K562 (cell line): ENCODE measurements at regions not wholly inside any gene's neighbourhood (a gene's known extent, or its start where the extent isn't known, plus 50 kb on each side); places are given as distances from the start of the nearest gene placed in this dataset.

Experiments used
- ATAC-seq: fragments of 200-7000 bp; cut with Tn5 transposase; 3 replicates; pipeline ENCODE4 v1.9.1; 2020; ENCODE audit warnings: moderate library complexity
- BruUV-seq: library from RNA; stranded (reverse); fragments of 400-500 nt; replicated peaks from 2 replicates; lab custom pipeline; 2021; lab: Mats Ljungman, UMichigan
- CTCF ChIA-PET: fragments of 300-600 bp; formaldehyde crosslinking; extraction: SDS; loops from one replicate; lab custom pipeline; 2021; ENCODE audit warnings: low intra/inter-chr PET ratio; lab: Yijun Ruan, JAX
- POLR2A ChIA-PET: fragments of 300-600, 350-650 bp; sonication (Branson Sonifier 250); formaldehyde crosslinking; extraction: SDS; loops from one replicate; lab custom pipeline; 2021; ENCODE audit warnings: antibody characterized with exemption, inconsistent platforms; lab: Yijun Ruan, JAX
- DNase-seq, 4 experiments: peaks; one replicate each; pipeline versions ENCODE4 v3.0.0 to v3.0.0-alpha.2; 2011 to 2018; ENCODE audit warnings: low spot score in 3 of 4, mixed read lengths in 3 of 4; ENCODE audit errors: extremely low read depth in 1 of 4
- FAIRE-seq: peaks from 2 replicates; lab custom pipeline; 2011; peaks lifted over from hg19 to GRCh38; lab: Jason Lieb, UNC
- H2AFZ ChIP-seq: 2 replicates; pipeline ENCODE4 v1.6.0; 2011; ENCODE audit warnings: low read depth, low read length, control low read depth, inconsistent platforms
- H3K27ac ChIP-seq: fragments of 200-600 bp; 3 replicates; pipeline ENCODE4 v1.8.0; 2011; ENCODE audit warnings: low read depth, mild to moderate bottlenecking, control low read depth, inconsistent platforms, low read length, moderate library complexity, mixed read lengths; ENCODE audit errors: extremely low read depth
- H3K27me3 ChIP-seq, 2 experiments: fragments of 300-600 bp in 1 of 2; 2 replicates in 1 of 2; 3 replicates in 1 of 2; pipeline versions ENCODE4 v1.6.0 to v1.8.0; 2011; ENCODE audit warnings: inconsistent platforms in 2 of 2, low read length in 2 of 2, mild to moderate bottlenecking in 1 of 2, mixed read lengths in 1 of 2, moderate library complexity in 1 of 2; ENCODE audit not compliant: control insufficient read depth in 2 of 2, insufficient read depth in 2 of 2
- H3K36me3 ChIP-seq: fragments of 300-600 bp; 3 replicates; pipeline ENCODE4 v1.8.0; 2011; ENCODE audit warnings: mild to moderate bottlenecking, low read length, inconsistent platforms; ENCODE audit not compliant: control insufficient read depth, insufficient read depth
- H3K4me1 ChIP-seq, 2 experiments: fragments of 200-600 bp in 1 of 2; replicated peaks in 1 of 2; 2 replicates in 1 of 2; 3 replicates in 1 of 2; pipeline versions ENCODE4 v1.5.1 to v1.8.0; 2011; ENCODE audit warnings: inconsistent platforms in 2 of 2, low read length in 2 of 2, mild to moderate bottlenecking in 1 of 2, mixed read lengths in 1 of 2, moderate library complexity in 1 of 2; ENCODE audit not compliant: control insufficient read depth in 2 of 2, insufficient read depth in 2 of 2
- H3K4me2 ChIP-seq: 2 replicates; pipeline ENCODE4 v1.6.1; 2011; ENCODE audit warnings: low read length, control low read depth, inconsistent platforms, mixed read lengths; ENCODE audit not compliant: insufficient read depth
- H3K4me3 ChIP-seq: fragments of 200-600 bp; sonication (generic), shearing (Covaris generic); 2 replicates; pipeline ENCODE4 v1.5.1; 2016; ENCODE audit warnings: control low read depth, inconsistent platforms
- H3K79me2 ChIP-seq: fragments of 200-600 bp; 3 replicates; pipeline ENCODE4 v1.8.0; 2011; ENCODE audit warnings: low read length, inconsistent platforms; ENCODE audit not compliant: control insufficient read depth, insufficient read depth
- H3K9ac ChIP-seq, 2 experiments: 2 replicates each; pipeline versions ENCODE4 v1.6.0 to v1.6.1; 2011; ENCODE audit warnings: low read depth in 2 of 2, low read length in 2 of 2, control low read depth in 1 of 2, inconsistent platforms in 1 of 2, mild to moderate bottlenecking in 1 of 2, mixed read lengths in 1 of 2; ENCODE audit not compliant: insufficient read depth in 1 of 2
- H3K9me1 ChIP-seq: one replicate; pipeline ENCODE4 v1.6.0; 2011; ENCODE audit warnings: inconsistent platforms, mild to moderate bottlenecking, low read length, moderate library complexity; ENCODE audit not compliant: control insufficient read depth, insufficient read depth
- H3K9me3 ChIP-seq: replicated peaks from 2 replicates; pipeline ENCODE4 v1.5.1; 2011; ENCODE audit warnings: low read depth, low read length, inconsistent platforms; ENCODE audit not compliant: control insufficient read depth, insufficient read depth
- H4K20me1 ChIP-seq: replicated peaks from 2 replicates; pipeline ENCODE4 v1.6.1; 2011; ENCODE audit warnings: low read length, inconsistent platforms, mixed read lengths; ENCODE audit not compliant: control insufficient read depth, insufficient read depth
- AFF1 ChIP-seq, 2 experiments: fragments of 450-650 bp; IDR thresholded peaks; 2 replicates each; pipeline ENCODE4 v1.6.1; 2018; ENCODE audit warnings: mild to moderate bottlenecking in 2 of 2, low read depth in 1 of 2; ENCODE audit not compliant: partially characterized antibody in 2 of 2
- ARNT ChIP-seq, 2 experiments: fragments of 450-650 bp; IDR thresholded peaks; 2 replicates each; pipeline ENCODE4 v1.6.1; 2016; ENCODE audit warnings: mild to moderate bottlenecking in 1 of 2
- BACH1 ChIP-seq: fragments of 200-800 bp; sonication (Bioruptor generic); IDR thresholded peaks from 2 replicates; pipeline ENCODE4 v1.6.1; 2016; ENCODE audit warnings: missing genetic modification characterization, missing compliant biosample characterization
- BRF2 ChIP-seq: IDR thresholded peaks from 3 replicates; pipeline ENCODE4 v1.6.1; 2011; ENCODE audit warnings: borderline replicate concordance, mild to moderate bottlenecking; ENCODE audit not compliant: insufficient read length, insufficient read depth
- CAMTA2 ChIP-seq: fragments of 250-450 bp; sonication (Bioruptor Pico); conservative IDR thresholded peaks from 2 replicates; pipeline ENCODE4 v1.5.1; 2022
- CBX5 ChIP-seq: IDR thresholded peaks from 2 replicates; pipeline ENCODE4 v1.6.1; 2014; ENCODE audit warnings: low read depth, borderline replicate concordance
- CEBPG ChIP-seq, 3 experiments: fragments of 200-800 bp in 1 of 3; sonication (Bioruptor generic) in 1 of 3; sonication (generic) in 1 of 3; formaldehyde crosslinking in 1 of 3; IDR thresholded peaks in 2 of 3; conservative IDR thresholded peaks in 1 of 3; 2 replicates each; pipeline versions ENCODE4 v1.6.1 to v1.8.0; 2016 to 2022; ENCODE audit warnings: missing compliant biosample characterization in 2 of 3, missing genetic modification characterization in 2 of 3, mild to moderate bottlenecking in 1 of 3, missing genetic modification reagents in 1 of 3
- COPS2 ChIP-seq: fragments of 450-650 bp; conservative IDR thresholded peaks from 2 replicates; pipeline ENCODE4 v1.6.1; 2016; ENCODE audit warnings: mild to moderate bottlenecking, moderate library complexity
- HCFC1 ChIP-seq: IDR thresholded peaks from 2 replicates; pipeline ENCODE4 v1.6.1; 2012; ENCODE audit warnings: low read depth, low read length, improper control_type of control experiment
- NFATC3 ChIP-seq: fragments of 450-650 bp; IDR thresholded peaks from 2 replicates; pipeline ENCODE4 v1.6.1; 2017; ENCODE audit warnings: mild to moderate bottlenecking
- POLR2AphosphoS5 ChIP-seq: IDR thresholded peaks from 2 replicates; pipeline ENCODE4 v1.6.1; 2011; ENCODE audit warnings: mild to moderate bottlenecking, low read depth, low read length, moderate library complexity; ENCODE audit not compliant: control insufficient read depth, insufficient read depth
- RNF2 ChIP-seq: sonication (generic); IDR thresholded peaks from 2 replicates; pipeline ENCODE4 v1.6.1; 2016
- SMARCA4 ChIP-seq: fragments of 450-650 bp; IDR thresholded peaks from 2 replicates; pipeline ENCODE4 v1.6.1; 2016
- SP2 ChIP-seq: IDR thresholded peaks from 2 replicates; pipeline ENCODE4 v1.6.1; 2011; ENCODE audit warnings: mild to moderate bottlenecking, low read depth, low read length, moderate library complexity; ENCODE audit not compliant: poor library complexity, severe bottlenecking; ENCODE audit errors: extremely low read depth
- ZNF212 ChIP-seq: fragments of 450-650 bp; formaldehyde crosslinking; IDR thresholded peaks from 2 replicates; pipeline ENCODE4 v1.4.0; 2020; ENCODE audit warnings: mild to moderate bottlenecking
- in situ Hi-C: fragments of 300-500 bp; cut with MboI; formaldehyde crosslinking; loops from 4 replicates; pipeline ENCODE4 v1.15.0; 2018; ENCODE audit warnings: inconsistent platforms, mixed read lengths
- intact Hi-C: fragments of 100-400 bp; cut with micrococcal nuclease; formaldehyde crosslinking; loops from 2 replicates; pipeline ENCODE4 v1.14.2; 2022
- TF ChIP-seq, protein P1 (sequence below), 2 experiments: fragments of 450-650 bp; IDR thresholded peaks; 2 replicates each; pipeline ENCODE4 v1.6.1; 2016

DNA sequence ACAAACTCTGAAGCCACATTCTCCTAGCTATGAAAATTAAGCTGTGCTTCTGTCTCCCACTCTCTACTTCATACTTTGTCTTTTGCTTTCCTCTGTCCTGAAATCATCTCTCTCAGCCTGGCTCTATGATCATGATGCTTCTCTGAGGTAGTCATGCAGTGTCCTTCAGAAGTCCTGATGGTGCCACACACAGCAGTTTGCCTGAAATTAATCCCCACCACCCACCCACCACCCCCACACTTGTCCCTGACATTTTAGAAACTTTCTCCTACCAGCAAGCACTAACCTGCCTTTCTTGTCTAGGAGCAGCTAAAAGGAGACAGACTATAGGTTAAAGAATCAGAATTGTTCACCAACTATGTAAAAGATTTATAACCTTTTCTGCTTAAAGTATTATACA lies 282.2 kb upstream of the FAM174A start:
- Histone ChIP-seq H3K9me3 (no peaks in the 10 kb centered on the region), H3K4me2 (no peak overlapping the region), H3K4me1 (no peaks in the 10 kb centered on the region), H4K20me1 (no peaks in the 10 kb centered on the region), H3K4me3 (no peak overlapping the region), H3K27ac (no peak overlapping the region), H3K27me3 (no peaks in the 10 kb centered on the region), H3K9ac (no peak overlapping the region), H2AFZ (no peak overlapping the region), H3K79me2 (no peaks in the 10 kb centered on the region), H3K9me1 (no peaks in the 10 kb centered on the region), H3K36me3 (no peaks in the 10 kb centered on the region)
- POLR2A ChIA-PET = no interaction called here
- ATAC-seq (no peak), DNase-seq (no peak), FAIRE-seq (no peak)
- CTCF ChIA-PET = no interaction called here
- in situ Hi-C loops (no loop called here), intact Hi-C loops (no loop called here)
- no TSS peak for BruUV-seq
- TF ChIP-seq RNF2 = no peak
- no peak for TF ChIP-seq SP2
- TF ChIP-seq ZNF212 (CRISPR knock-in tag) = no peak
- no peak for TF ChIP-seq CAMTA2
- TF ChIP-seq SMARCA4 = no peak
- no peak for TF ChIP-seq NFATC3
- TF ChIP-seq, protein P1, sequence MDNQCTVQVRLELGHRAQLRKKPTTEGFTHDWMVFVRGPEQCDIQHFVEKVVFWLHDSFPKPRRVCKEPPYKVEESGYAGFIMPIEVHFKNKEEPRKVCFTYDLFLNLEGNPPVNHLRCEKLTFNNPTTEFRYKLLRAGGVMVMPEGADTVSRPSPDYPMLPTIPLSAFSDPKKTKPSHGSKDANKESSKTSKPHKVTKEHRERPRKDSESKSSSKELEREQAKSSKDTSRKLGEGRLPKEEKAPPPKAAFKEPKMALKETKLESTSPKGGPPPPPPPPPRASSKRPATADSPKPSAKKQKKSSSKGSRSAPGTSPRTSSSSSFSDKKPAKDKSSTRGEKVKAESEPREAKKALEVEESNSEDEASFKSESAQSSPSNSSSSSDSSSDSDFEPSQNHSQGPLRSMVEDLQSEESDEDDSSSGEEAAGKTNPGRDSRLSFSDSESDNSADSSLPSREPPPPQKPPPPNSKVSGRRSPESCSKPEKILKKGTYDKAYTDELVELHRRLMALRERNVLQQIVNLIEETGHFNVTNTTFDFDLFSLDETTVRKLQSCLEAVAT (IDR thresholded peaks at IDR 0.05) = no peak
- TF ChIP-seq BACH1 = no peak
- no peak for TF ChIP-seq CBX5
- TF ChIP-seq ARNT (IDR thresholded peaks at IDR 0.05) = no peak
- TF ChIP-seq CEBPG (CRISPR knock-in tag; IDR thresholded peaks at IDR 0.05) = no peak
- no peak for TF ChIP-seq CEBPG (tag; conservative IDR thresholded peaks at IDR 0.05 in 1 of 2, IDR thresholded peaks at IDR 0.05 in 1 of 2)
- TF ChIP-seq POLR2AphosphoS5 = no peak
- TF ChIP-seq COPS2 = no peak
- TF ChIP-seq BRF2 = no peak
- no peak for TF ChIP-seq AFF1 (IDR thresholded peaks at IDR 0.05; ENCODE audit: low read depth in 1 of 2, partially characterized antibody in 2 of 2)
- TF ChIP-seq HCFC1 = no peak
